A673 (cell line): ENCODE measurements at regions not wholly inside any gene's neighbourhood (a gene's known extent, or its start where the extent isn't known, plus 50 kb on each side); places are given as distances from the start of the nearest gene placed in this dataset.

Experiments used
- CTCF ChIP-seq: fragments of 300-800, 200-600 bp; sonication (generic); conservative IDR thresholded peaks from 2 replicates; pipeline ENCODE4 v1.5.1; 2017; ENCODE audit warnings: low read depth, mild to moderate bottlenecking, antibody characterized with exemption, low read length, moderate library complexity, mixed read lengths
- EZH2 ChIP-seq: fragments of 200-600 bp; sonication (generic); IDR thresholded peaks from 2 replicates; pipeline ENCODE4 v1.6.1; 2017; ENCODE audit warnings: borderline replicate concordance, low read depth, mild to moderate bottlenecking, mixed read lengths, antibody characterized with exemption, low read length; ENCODE audit not compliant: poor library complexity, severe bottlenecking

- TF ChIP-seq CTCF (no peak), EZH2 (no peak)
These were observed 369.0 kb upstream of the IRX4 start for GRCh38 chr5:2251751-2252150.
